Left lung (tissue), 4 donors: ENCODE measurements at regions not wholly inside any gene's neighbourhood (a gene's known extent, or its start where the extent isn't known, plus 50 kb on each side); places are given as distances from the start of the nearest gene placed in this dataset.

Experiments used
- ATAC-seq: fragments of 200-7000 bp; cut with Tn5 transposase; one replicate; pipeline ENCODE4 v1.9.1; 2020; ENCODE audit warnings: moderate library complexity
- DNase-seq, 4 donors: peaks; one replicate each; pipeline ENCODE4 v3.0.0-alpha.2; 2013 to 2020
- H3K27ac ChIP-seq, 2 donors: fragments of 200-600 bp; sonication (generic) in 1 of 2; one replicate each; pipeline versions ENCODE4 v1.5.0 to v1.8.0; 2020 to 2021
- H3K27me3 ChIP-seq, 2 donors: fragments of 200-600 bp; sonication (generic) in 1 of 2; one replicate each; pipeline versions ENCODE4 v1.5.0 to v1.8.0; 2020 to 2021
- H3K36me3 ChIP-seq, 2 donors: fragments of 200-600 bp; sonication (generic) in 1 of 2; one replicate each; pipeline versions ENCODE4 v1.5.0 to v1.8.0; 2020 to 2021
- H3K4me1 ChIP-seq, 2 donors: fragments of 200-600 bp; one replicate each; pipeline ENCODE4 v1.8.0; 2021
- H3K4me3 ChIP-seq, 2 donors: fragments of 200-600 bp; sonication (generic) in 1 of 2; one replicate each; pipeline versions ENCODE4 v1.5.0 to v1.8.0; 2020 to 2021; ENCODE audit warnings: mild to moderate bottlenecking in 1 of 2
- H3K9me3 ChIP-seq, 2 donors: fragments of 200-600 bp; sonication (generic) in 1 of 2; one replicate each; pipeline versions ENCODE4 v1.5.0 to v1.8.0; 2020 to 2021
- intact Hi-C, 2 donors: fragments of 100-400 bp; cut with DNase I; formaldehyde crosslinking; loops; one replicate each; pipeline versions ENCODE4 v1.11.2 to v1.14.2; 2022
- TF ChIP-seq, protein P1 (sequence below), 2 donors: fragments of 200-600 bp; sonication (generic) in 1 of 2; IDR thresholded peaks; one replicate each; pipeline versions ENCODE4 v1.5.0 to v1.8.0; 2021; ENCODE audit warnings: antibody characterized with exemption in 2 of 2
- donor health status: DM: no; HTN: yes; CAD: no.
- donor health status: DM: no; HTN: no; CAD: no.

DNA sequence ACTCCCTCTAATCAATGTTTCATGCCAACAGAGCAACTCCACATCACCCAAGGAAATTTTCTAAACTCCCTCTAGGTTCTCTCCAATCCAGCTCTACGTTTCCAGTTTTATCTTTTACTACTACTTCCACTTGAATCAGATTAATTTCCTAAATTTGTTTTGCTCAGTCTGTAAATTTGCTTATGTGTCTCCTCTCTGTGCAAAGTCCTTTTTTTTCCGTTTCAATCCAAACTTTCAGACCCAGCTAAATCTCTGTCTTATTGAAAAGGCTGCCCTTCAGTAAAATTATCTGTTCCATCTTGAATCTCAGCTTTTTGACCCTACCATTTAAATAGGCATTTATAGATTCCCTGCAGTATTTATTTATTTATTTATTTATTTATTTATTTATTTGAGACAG lies 61.4 kb upstream of the COX10 start:
- Histone ChIP-seq H3K9me3 (no peaks in the 10 kb centered on the region), H3K27me3 (no peaks in the 10 kb centered on the region), H3K4me1 (no peaks in the 10 kb centered on the region), H3K27ac (no peak overlapping the region), H3K4me3 (no peak overlapping the region), H3K36me3 (no peaks in the 10 kb centered on the region)
- intact Hi-C loops, result no loop called here
- DNase-seq, result no peak
- no peak for ATAC-seq
- TF ChIP-seq, protein P1, sequence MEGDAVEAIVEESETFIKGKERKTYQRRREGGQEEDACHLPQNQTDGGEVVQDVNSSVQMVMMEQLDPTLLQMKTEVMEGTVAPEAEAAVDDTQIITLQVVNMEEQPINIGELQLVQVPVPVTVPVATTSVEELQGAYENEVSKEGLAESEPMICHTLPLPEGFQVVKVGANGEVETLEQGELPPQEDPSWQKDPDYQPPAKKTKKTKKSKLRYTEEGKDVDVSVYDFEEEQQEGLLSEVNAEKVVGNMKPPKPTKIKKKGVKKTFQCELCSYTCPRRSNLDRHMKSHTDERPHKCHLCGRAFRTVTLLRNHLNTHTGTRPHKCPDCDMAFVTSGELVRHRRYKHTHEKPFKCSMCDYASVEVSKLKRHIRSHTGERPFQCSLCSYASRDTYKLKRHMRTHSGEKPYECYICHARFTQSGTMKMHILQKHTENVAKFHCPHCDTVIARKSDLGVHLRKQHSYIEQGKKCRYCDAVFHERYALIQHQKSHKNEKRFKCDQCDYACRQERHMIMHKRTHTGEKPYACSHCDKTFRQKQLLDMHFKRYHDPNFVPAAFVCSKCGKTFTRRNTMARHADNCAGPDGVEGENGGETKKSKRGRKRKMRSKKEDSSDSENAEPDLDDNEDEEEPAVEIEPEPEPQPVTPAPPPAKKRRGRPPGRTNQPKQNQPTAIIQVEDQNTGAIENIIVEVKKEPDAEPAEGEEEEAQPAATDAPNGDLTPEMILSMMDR (IDR thresholded peaks at IDR 0.05), result no peak

DNA sequence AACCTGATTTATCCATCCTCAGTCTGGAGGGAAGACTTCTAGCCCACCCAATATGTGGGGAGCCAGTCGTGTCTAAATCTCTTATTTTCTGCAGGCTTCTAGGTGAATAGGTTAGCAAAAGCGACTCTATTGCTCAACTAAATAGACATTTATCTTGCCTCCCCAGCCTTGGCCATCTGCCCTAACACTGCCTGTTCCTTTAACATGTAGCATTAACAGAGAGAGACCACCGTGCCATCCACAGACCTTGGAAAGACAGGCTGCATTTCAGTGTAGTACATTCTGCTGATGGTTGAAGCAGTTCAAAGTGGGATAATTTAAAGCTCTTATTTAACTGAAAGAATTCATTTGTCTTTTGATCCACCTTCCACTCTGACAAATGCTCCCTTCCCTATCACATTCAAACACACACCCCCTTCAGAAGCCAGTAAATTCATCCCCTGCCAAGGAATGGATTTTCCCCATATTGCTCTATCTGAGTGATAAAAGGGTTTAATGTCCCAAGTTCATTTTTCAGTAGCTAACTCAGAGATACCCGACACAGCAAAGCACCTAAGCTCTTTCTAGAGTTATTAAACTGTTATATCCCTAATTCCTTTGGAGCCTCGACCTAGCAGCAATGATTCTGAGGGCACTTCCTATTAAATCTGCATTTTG lies 58.1 kb upstream of the COX10 start:
- Histone ChIP-seq H3K4me1 (no peaks in the 10 kb centered on the region), H3K36me3 (no peaks in the 10 kb centered on the region), H3K27ac (no peak overlapping the region), H3K27me3 (no peaks in the 10 kb centered on the region), H3K9me3 (no peaks in the 10 kb centered on the region), H3K4me3 (no peak overlapping the region)
- no peak for DNase-seq
- intact Hi-C loops, result no loop called here
- no peak for ATAC-seq
- TF ChIP-seq, protein P1 (IDR thresholded peaks at IDR 0.05), result no peak

DNA sequence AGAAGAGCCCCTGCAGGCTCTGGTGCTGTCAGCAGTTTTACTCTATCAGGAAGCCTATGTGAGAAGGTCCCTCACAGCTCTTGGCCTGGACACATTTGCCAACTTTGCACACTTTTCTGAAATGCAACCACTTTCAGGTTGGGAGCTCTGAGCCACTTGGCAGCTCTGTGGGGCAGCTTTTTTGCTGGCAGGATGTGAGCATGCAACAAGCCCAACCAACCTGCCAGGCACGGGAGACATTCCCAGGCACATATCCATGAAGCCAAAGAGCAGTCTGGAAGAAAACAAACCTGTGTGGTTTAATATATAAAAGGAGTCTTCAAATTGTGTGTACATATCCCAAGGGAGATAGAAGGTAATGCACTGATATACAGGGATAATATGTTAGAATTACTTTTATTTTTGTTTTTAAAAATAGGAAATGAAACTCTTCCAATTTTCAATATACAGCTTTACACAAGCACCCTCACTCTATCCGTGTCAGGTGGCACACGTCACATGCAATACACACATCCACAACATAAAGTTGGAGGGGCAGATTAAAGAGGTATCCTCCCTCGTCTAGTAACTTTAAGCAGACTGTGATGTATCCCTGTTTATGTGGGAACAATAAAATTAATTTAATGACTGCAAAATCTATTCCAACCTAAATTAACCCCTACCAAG lies 57.4 kb upstream of the COX10 start:
- no peaks in the 10 kb centered on the region for H3K9me3 ChIP-seq
- no peaks in the 10 kb centered on the region for H3K27me3 ChIP-seq
- no peaks in the 10 kb centered on the region for H3K36me3 ChIP-seq
- TF ChIP-seq, protein P1 (IDR thresholded peaks at IDR 0.05), result no peak
- ATAC-seq (no peak), DNase-seq (no peak)
- H3K4me3 ChIP-seq, result no peak overlapping the region
- no peaks in the 10 kb centered on the region for H3K4me1 ChIP-seq
- H3K27ac ChIP-seq, result no peak overlapping the region
- intact Hi-C loops, result no loop called here

DNA sequence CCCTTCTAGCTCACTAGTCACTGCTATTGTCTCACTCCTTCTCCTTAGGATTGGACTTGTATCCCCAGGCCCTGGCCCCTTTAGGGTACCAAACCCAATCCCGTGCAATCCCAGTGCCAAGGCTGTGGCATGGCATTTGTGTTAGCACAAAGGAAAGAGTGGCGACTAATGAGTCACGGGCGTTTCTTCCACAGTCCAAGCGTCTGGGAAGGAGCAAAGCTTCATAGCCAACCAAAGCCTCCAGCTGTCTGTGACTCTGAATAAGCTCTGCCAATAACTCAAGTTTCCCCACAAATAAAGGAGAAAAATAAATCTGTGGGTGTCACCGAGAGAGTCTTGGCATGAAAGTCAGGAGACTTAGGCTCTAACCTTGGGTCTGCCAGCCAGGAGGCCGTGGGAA lies 54.6 kb upstream of the COX10 start:
- no peak for ATAC-seq
- H3K27me3 ChIP-seq, result no peaks in the 10 kb centered on the region

DNA sequence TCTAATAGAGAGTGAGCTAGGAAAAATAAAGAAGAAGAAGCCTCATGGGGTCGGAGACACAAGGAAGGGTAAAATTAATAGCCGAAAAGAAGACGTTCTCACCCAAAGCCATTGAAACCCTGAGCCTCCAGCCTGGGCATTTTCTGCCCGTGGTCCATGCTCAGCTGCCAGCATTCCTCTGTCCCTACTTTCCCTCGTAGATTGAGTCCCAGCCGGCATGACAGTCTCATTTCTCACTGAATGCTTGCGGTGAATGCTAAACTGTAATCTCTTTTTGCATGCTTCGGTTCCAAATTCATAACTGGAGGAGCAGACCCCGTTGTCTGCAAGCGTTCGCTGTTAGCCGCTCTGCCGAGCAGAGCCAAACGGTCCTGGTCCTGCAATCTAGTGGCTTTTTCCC lies 54.0 kb upstream of the COX10 start:
- TF ChIP-seq, protein P1 (IDR thresholded peaks at IDR 0.05), result no peak
- Histone ChIP-seq H3K27ac (no peak overlapping the region), H3K4me3 (no peak overlapping the region), H3K9me3 (no peaks in the 10 kb centered on the region), H3K27me3 (no peaks in the 10 kb centered on the region), H3K4me1 (no peaks in the 10 kb centered on the region), H3K36me3 (no peaks in the 10 kb centered on the region)
- intact Hi-C loops, result no loop called here
- ATAC-seq (no peak), DNase-seq (no peak)

More for the DNA sequence above, 54.6 kb upstream of the COX10 start:
- no peak overlapping the region for H3K27ac ChIP-seq
- intact Hi-C loops, result no loop called here
- TF ChIP-seq, protein P1 (IDR thresholded peaks at IDR 0.05), result no peak
- DNase-seq, result no peak
- H3K4me1 ChIP-seq, result no peaks in the 10 kb centered on the region
- H3K9me3 ChIP-seq, result no peaks in the 10 kb centered on the region
- no peaks in the 10 kb centered on the region for H3K36me3 ChIP-seq
- no peak overlapping the region for H3K4me3 ChIP-seq
